H1 (cell line): ENCODE measurements at regions not wholly inside any gene's neighbourhood (a gene's known extent, or its start where the extent isn't known, plus 50 kb on each side); places are given as distances from the start of the nearest gene placed in this dataset.

Source experiments
- ATF2 ChIP-seq: IDR thresholded peaks from 2 replicates; pipeline ENCODE4 v1.6.1; 2012; ENCODE audit warnings: low read length, inconsistent platforms
- BRCA1 ChIP-seq: IDR thresholded peaks from 2 replicates; pipeline ENCODE4 v1.6.1; 2012; ENCODE audit warnings: low read depth, low read length, improper control_type of control experiment
- KDM4A ChIP-seq: IDR thresholded peaks from one replicate; pipeline ENCODE4 v1.7.1; 2012; ENCODE audit warnings: low read depth, mild to moderate bottlenecking, moderate library complexity, low read length, inconsistent platforms; ENCODE audit not compliant: severe bottlenecking
- POLR2AphosphoS5 ChIP-seq: IDR thresholded peaks from 2 replicates; pipeline ENCODE4 v1.6.1; 2011; ENCODE audit warnings: low read depth, low read length
- POU5F1 ChIP-seq: IDR thresholded peaks from 2 replicates; pipeline ENCODE4 v1.6.1; 2011; ENCODE audit warnings: low read depth, mild to moderate bottlenecking, low read length, moderate library complexity
- RFX5 ChIP-seq: IDR thresholded peaks from 2 replicates; pipeline ENCODE4 v1.6.1; 2011; ENCODE audit warnings: low read depth, low read length, improper control_type of control experiment, borderline replicate concordance
- TF ChIP-seq, protein P1 (sequence below): fragments of 300-600 bp; sonication (generic); IDR thresholded peaks from 2 replicates; pipeline ENCODE4 v1.7.1; 2012; ENCODE audit warnings: low read length, moderate library complexity, mild to moderate bottlenecking, inconsistent platforms; ENCODE audit not compliant: insufficient replicate concordance

- TF ChIP-seq, protein P1, sequence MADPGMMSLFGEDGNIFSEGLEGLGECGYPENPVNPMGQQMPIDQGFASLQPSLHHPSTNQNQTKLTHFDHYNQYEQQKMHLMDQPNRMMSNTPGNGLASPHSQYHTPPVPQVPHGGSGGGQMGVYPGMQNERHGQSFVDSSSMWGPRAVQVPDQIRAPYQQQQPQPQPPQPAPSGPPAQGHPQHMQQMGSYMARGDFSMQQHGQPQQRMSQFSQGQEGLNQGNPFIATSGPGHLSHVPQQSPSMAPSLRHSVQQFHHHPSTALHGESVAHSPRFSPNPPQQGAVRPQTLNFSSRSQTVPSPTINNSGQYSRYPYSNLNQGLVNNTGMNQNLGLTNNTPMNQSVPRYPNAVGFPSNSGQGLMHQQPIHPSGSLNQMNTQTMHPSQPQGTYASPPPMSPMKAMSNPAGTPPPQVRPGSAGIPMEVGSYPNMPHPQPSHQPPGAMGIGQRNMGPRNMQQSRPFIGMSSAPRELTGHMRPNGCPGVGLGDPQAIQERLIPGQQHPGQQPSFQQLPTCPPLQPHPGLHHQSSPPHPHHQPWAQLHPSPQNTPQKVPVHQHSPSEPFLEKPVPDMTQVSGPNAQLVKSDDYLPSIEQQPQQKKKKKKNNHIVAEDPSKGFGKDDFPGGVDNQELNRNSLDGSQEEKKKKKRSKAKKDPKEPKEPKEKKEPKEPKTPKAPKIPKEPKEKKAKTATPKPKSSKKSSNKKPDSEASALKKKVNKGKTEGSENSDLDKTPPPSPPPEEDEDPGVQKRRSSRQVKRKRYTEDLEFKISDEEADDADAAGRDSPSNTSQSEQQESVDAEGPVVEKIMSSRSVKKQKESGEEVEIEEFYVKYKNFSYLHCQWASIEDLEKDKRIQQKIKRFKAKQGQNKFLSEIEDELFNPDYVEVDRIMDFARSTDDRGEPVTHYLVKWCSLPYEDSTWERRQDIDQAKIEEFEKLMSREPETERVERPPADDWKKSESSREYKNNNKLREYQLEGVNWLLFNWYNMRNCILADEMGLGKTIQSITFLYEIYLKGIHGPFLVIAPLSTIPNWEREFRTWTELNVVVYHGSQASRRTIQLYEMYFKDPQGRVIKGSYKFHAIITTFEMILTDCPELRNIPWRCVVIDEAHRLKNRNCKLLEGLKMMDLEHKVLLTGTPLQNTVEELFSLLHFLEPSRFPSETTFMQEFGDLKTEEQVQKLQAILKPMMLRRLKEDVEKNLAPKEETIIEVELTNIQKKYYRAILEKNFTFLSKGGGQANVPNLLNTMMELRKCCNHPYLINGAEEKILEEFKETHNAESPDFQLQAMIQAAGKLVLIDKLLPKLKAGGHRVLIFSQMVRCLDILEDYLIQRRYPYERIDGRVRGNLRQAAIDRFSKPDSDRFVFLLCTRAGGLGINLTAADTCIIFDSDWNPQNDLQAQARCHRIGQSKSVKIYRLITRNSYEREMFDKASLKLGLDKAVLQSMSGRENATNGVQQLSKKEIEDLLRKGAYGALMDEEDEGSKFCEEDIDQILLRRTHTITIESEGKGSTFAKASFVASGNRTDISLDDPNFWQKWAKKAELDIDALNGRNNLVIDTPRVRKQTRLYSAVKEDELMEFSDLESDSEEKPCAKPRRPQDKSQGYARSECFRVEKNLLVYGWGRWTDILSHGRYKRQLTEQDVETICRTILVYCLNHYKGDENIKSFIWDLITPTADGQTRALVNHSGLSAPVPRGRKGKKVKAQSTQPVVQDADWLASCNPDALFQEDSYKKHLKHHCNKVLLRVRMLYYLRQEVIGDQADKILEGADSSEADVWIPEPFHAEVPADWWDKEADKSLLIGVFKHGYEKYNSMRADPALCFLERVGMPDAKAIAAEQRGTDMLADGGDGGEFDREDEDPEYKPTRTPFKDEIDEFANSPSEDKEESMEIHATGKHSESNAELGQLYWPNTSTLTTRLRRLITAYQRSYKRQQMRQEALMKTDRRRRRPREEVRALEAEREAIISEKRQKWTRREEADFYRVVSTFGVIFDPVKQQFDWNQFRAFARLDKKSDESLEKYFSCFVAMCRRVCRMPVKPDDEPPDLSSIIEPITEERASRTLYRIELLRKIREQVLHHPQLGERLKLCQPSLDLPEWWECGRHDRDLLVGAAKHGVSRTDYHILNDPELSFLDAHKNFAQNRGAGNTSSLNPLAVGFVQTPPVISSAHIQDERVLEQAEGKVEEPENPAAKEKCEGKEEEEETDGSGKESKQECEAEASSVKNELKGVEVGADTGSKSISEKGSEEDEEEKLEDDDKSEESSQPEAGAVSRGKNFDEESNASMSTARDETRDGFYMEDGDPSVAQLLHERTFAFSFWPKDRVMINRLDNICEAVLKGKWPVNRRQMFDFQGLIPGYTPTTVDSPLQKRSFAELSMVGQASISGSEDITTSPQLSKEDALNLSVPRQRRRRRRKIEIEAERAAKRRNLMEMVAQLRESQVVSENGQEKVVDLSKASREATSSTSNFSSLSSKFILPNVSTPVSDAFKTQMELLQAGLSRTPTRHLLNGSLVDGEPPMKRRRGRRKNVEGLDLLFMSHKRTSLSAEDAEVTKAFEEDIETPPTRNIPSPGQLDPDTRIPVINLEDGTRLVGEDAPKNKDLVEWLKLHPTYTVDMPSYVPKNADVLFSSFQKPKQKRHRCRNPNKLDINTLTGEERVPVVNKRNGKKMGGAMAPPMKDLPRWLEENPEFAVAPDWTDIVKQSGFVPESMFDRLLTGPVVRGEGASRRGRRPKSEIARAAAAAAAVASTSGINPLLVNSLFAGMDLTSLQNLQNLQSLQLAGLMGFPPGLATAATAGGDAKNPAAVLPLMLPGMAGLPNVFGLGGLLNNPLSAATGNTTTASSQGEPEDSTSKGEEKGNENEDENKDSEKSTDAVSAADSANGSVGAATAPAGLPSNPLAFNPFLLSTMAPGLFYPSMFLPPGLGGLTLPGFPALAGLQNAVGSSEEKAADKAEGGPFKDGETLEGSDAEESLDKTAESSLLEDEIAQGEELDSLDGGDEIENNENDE: no peak
- no peak for TF ChIP-seq ATF2
- no peak for TF ChIP-seq POLR2AphosphoS5
- TF ChIP-seq KDM4A: no peak
- TF ChIP-seq BRCA1: no peak
- no peak for TF ChIP-seq RFX5
- no peak for TF ChIP-seq POU5F1
Observed at GRCh38 chr14:104439625-104440024, 139.9 kb upstream of the C14orf180 start (continued).
